ENCODE measurements at regions not wholly inside any gene's neighbourhood (a gene's known extent, or its start where the extent isn't known, plus 50 kb on each side); places are given as distances from the start of the nearest gene placed in this dataset.
"Not testable (repeated sequence)": the region's sequence is repeated elsewhere in the genome, so short reads cannot be mapped to it uniquely, and the experiment has no call there.

DNA sequence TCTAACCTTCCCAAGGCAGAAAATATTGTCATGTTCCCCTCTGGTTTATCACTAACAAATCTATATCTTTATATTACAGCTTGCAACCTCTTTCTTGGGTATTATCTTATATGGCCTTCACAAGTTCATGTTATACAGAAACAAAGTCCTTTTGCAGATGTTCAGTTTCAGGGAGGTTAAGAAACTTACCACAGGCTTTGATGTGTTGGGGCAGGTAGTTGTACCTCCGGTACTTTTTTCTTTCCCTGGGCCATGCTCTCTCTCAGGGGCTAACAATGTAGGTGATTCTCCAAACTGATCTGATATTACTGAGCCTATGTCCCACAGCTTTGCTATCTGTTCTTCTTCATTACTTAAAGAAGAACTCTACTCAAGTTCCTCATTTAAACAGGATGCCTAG is 548.9 kb upstream of the SYT4 start:
- DNase-seq, result no peak

DNA sequence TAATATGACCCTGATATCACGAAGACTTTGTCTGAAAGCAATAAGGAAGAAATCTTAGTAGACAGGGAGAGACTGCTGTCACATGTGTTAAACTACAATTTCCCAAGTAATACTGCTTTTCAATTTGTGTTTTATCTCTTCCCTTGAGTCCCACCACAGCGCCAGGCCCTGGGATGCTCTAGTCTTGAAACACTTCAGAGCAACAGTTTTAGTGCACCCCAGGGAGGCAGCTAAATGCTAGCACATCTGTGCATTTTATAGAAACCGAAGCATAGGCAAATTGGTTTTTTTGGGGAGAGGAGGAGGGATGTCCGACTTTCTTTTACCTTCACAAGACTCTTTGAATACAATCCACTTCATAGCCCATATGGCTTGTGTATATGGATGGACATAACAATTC is 550.0 kb upstream of the SYT4 start:
- no peak for DNase-seq

DNA sequence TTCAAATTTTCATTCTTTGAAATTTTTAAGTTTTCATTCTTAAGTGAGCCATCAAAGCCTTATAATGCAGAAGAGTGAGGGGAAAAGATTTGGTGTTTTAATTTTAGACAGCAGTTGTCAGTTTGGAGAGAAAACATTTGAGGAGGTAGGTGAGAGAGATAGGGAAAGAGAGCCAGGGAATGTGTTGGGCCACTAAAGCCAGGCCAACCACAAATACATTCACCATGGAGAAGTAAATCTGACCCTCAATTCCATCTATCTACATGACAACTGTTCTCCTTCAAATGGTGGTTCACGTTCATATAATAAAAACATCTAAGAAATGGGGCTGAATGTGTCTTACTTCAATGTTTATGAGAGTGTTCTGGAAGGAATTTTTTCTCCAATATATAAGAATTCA is 553.0 kb upstream of the SYT4 start:
- no peak for DNase-seq

DNA sequence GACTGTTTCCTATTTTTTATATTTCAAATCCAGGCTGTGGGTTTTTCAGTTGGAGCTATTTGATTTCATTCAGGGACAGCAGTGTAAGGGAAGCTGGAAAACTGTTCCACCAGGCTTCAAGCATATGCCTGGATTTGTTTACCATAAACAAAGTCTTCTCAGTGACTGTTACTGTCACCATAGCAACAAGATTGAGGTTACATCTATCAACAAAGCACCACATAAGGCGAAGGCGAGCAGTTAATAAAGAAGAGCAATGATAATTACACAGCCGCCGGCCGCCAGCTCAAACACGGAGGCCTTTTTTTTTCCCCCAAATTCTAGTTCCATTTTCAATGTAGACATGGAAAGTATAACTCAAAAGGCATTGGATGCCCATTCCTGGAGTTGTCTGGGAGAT is 553.7 kb upstream of the SYT4 start:
- DNase-seq, result no peak

DNA sequence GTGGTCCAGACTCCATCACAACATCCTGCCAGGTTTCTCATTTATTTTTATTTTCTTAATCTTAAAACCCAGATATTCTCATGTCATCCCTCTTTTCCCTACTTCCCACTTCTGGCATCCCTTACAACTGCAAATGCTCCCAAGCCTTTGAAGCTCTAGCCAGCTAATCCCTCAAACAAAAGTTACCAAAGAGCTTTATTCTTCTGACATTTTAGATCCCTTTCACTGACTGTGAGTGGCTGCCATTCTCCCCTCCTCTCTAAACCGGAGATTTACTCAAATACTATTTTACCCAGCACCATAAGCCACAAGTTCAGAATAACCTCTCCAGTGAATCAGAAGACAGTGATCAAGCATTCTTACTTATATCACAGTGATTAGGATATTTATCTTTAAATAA is 569.0 kb upstream of the SYT4 start:
- DNase-seq, result no peak

GRCh38 chr18:43847164-43848091 is 570.1 kb upstream of the SYT4 start:
- DNase-seq, result no peak

DNA sequence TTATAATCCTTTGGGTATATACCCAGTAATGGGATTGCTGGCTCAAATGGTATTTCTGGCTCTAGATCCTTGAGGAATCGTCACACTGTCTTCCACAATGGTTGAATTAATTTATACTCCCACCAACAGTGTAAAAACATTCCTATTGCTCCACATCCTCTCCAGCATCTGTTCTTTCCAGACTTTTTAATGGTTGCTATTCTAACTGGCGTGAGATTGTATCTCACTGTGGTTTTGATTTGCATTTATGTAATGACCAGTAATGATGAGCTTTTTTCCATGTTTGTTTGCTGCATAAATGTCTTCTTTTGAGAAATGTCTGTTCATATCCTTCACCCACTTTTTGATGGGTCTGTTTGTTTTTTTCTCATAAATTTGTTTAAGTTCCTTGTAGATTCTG is 572.5 kb upstream of the SYT4 start:
- DNase-seq, result not testable (repeated sequence)

DNA sequence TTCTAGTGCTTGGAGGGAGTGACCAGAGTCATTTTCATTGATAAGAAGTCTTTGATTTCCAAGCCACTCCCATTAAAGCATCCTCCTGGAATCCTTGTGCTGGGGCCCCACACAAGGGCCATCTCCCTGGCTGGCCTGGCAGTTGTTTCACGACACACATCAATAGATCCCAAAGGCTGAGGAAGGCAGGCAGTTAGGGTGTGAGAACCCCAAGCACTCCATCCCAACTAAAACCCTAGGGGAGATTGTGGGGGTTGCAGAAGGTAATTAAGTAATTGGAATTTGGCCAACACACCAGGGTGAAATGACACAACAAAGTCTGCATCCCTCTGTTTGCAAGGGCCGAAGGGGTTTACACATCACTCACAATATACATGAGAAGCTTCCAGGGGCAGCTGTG is 578.1 kb upstream of the SYT4 start:
- DNase-seq, result no peak

GRCh38 chr18:43863180-43863579 is 585.9 kb upstream of the SYT4 start:
- no peak for DNase-seq

DNA sequence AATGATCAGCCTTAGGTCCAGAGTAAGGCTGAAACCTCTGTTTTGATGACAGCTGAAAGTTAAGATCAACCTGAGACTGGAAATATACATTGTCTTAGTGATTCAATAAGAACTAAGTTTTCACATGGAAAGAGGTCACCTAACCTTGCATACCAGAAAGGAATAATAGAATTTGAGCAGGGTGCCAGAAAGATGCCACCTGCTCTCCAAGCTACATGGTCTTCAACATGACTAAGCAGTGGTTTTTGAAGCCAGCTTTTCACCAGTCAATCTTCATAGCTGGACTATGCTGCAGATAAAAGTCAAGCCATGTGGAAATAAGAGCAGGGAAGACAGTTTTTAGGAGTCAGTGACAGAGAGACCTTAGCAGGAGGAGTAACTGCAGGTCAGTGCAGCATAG is 589.4 kb upstream of the SYT4 start:
- DNase-seq, result no peak

GRCh38 chr18:43868497-43868995 is 591.3 kb upstream of the SYT4 start:
- no peak for DNase-seq

DNA sequence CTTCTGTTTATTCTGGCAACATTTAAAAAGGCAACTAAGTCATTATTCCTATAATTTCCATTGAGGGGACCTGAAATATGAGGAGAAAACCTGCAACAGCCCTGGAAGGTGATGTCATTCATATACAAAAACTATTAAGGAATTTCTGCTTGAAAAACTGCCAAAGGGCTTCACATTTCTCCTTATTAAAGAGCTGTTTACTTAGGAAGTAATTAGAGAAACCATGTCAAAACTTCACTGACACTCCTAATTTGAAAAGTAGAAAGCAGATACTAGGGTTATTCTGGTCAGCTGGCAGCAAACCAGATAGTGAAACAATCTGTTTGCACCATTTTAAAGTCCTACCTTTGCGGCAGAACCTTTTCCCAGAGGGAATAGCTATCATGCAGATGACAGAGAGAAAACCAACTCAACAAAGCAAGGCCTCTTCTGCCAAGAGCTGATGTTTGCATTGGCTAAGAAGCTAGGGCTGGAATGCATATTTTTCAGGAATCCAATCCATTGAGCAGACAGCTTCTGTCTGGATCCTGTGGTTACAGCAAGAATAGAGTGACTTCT is 592.2 kb upstream of the SYT4 start:
- DNase-seq, result peak; percentile 83

GRCh38 chr18:43870626-43871025 is 593.3 kb upstream of the SYT4 start:
- DNase-seq, result no peak

- no peak for DNase-seq
These were observed 598.2 kb upstream of the SYT4 start for GRCh38 chr18:43875511-43875910.

DNA sequence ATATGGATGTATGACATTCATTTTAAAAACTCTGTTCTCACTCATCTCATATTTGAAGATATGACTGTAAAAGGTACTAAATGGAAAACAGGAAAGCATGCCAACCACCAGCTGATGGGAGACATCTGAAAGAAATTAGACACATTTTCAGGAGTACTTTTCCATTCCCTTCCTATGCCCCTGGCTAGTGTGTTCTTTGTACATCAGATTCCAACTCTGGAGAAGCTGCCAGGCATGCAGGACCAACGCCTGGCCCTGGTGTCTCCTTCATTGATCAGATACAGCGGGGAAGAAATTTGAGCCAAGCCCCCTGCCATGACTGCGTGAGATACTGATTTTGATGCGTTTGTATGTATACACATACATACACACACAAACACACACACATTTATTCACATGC is 599.0 kb upstream of the SYT4 start:
- DNase-seq, result no peak

DNA sequence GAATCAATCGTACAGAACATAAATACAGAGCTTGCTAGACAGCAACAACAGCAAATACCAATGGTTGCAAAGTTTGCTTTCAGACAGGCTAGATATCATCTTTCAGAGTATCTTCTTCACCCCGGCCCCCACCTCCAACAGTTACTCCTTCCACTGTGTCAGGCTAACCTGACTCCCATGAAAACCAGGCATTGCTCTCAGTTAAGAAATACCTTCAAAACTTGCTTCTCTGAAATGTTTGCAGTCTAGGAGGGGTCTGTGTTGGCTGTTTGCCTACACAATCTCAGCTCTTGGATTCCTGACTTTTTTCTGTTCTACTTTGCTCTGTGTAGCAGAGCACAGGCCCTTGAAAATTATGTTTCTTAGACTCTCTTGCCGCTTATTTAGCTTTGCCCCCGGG is 599.5 kb upstream of the SYT4 start:
- no peak for DNase-seq

GRCh38 chr18:43877616-43878321 is 600.5 kb upstream of the SYT4 start:
- no peak for DNase-seq

- no peak for DNase-seq
These were observed 602.1 kb upstream of the SYT4 start for GRCh38 chr18:43879415-43879814.

DNA sequence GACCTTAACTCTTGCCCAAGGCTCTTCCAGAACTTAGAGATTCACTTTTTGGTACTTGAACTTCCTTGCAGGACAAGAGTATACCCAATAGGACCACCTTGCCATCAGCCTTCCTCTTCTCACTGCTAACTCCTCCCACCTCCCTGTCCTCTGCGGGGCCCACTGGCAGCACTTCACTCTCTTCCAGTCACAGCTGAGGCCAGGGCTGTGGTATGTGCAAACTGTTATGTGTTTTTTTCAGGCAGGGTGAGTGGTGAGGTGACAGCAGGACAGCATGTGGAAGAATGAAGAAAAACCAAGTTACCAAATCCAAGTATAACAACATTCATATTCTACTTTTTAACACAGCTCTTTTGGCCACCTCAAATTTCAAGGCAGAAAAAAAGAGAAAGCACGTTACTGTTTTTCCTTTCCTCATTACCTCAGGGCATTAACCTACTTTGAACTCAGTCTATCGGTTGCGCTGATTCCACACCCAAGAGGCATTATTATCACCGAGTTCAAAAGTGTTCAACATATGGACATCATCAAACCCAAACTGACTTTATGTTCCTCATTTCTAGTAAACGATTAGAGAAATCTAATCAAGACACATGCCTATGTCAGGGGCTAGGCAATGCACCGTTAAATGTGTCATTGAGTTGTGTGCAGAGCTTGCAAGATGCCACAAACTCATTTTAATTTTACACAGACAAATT is 605.2 kb upstream of the SYT4 start:
- no peak for DNase-seq

GRCh38 chr18:43883886-43884285 is 606.6 kb upstream of the SYT4 start:
- peak; percentile 25 for DNase-seq

DNA sequence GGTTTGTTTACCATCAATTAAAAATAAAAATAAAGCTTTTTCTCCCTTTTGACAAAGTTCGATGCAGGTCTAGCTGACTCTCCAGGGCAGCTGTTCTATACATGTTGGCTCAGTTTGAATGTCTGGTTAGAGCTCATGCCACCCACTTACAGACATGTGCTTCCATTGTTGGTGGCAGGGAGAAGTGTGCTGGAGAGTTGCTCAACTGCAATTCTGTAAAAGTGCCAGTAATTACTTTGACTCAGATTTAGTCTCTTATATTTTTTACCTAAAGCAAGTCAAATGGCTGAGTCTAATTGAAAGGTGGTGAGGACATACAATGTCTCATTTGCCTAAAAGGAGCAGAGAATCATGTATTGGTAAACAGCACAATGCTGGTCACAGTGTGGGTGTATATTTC is 609.1 kb upstream of the SYT4 start:
- DNase-seq, result peak; percentile 95

- peak; percentile 35 for DNase-seq
These were observed 610.2 kb upstream of the SYT4 start for GRCh38 chr18:43887491-43887890.

GRCh38 chr18:43888598-43888997 is 611.3 kb upstream of the SYT4 start:
- DNase-seq, result no peak
